ENCODE measurements at regions not wholly inside any gene's neighbourhood (a gene's known extent, or its start where the extent isn't known, plus 50 kb on each side); places are given as distances from the start of the nearest gene placed in this dataset.

DNA sequence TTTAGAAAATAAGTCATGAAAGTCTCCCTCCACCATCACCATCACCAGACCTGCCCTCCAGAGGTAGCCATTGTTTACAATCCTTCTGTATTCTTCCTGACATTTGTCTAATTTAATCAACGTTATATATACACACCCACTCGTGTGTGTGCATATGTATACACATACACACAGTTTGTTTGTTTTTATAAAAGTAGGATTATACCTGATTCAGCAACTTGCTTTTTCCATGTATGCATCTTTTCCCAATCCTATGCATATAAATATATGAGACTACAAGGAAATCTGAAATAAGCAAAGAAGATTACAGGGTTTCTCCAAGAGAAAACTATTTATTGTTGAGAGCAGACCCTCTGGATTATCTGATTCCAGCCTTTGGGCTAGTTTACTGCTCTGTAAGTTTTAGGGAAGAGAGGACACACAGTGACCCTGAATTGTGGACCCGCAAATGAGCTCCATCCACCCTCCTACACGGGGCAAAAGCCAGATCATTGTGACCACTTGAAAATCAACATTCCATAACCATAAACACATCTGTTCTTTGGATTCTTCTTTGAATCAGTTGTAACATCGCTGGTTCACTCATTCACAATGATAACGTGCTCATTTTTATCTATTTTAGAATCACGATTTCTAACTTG, 104.3 kb downstream of the CPN2 start:
- no peaks in the 10 kb centered on the region for H3K9me3 ChIP-seq
- TF ChIP-seq, protein P1, sequence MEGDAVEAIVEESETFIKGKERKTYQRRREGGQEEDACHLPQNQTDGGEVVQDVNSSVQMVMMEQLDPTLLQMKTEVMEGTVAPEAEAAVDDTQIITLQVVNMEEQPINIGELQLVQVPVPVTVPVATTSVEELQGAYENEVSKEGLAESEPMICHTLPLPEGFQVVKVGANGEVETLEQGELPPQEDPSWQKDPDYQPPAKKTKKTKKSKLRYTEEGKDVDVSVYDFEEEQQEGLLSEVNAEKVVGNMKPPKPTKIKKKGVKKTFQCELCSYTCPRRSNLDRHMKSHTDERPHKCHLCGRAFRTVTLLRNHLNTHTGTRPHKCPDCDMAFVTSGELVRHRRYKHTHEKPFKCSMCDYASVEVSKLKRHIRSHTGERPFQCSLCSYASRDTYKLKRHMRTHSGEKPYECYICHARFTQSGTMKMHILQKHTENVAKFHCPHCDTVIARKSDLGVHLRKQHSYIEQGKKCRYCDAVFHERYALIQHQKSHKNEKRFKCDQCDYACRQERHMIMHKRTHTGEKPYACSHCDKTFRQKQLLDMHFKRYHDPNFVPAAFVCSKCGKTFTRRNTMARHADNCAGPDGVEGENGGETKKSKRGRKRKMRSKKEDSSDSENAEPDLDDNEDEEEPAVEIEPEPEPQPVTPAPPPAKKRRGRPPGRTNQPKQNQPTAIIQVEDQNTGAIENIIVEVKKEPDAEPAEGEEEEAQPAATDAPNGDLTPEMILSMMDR (IDR thresholded peaks at IDR 0.05) = no peak
- no peaks in the 10 kb centered on the region for H3K36me3 ChIP-seq
- H3K27ac ChIP-seq = no peak overlapping the region
- peaks cover 19% of the 10 kb centered on the region for H3K4me1 ChIP-seq
- H3K4me3 ChIP-seq = no peak overlapping the region
- no peaks in the 10 kb centered on the region for H3K27me3 ChIP-seq (ENCODE audit: low read depth)
- DNase-seq (no peak), ATAC-seq (no peak)
- intact Hi-C loops (cut with DNase I) = no loop called here

DNA sequence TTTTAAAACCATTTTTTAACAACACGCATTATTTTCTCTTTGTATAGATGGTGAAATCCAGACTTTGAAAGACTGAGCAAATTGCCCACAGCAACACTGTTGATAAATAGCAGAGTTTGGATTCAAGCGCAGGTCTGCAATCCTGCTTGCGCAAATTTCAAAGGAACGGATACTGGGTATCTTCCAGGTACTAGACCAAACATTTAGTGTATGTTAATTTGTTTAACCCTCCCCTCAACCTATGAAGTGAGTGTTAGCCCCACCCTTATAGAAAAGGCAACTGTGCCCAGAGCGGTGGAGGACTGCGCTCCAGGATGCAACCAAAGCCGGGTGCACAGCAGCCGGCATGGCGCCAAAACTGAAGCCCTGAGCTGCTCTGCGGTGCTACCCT, 103.8 kb downstream of the CPN2 start:
- Histone ChIP-seq H3K9me3 (no peaks in the 10 kb centered on the region), H3K27ac (no peak overlapping the region), H3K27me3 (ENCODE audit: low read depth) (no peaks in the 10 kb centered on the region), H3K36me3 (no peaks in the 10 kb centered on the region), H3K4me1 (peaks cover 19% of the 10 kb centered on the region), H3K4me3 (no peak overlapping the region)
- intact Hi-C loops (cut with DNase I) = no loop called here
- DNase-seq = no peak
- no peak for ATAC-seq
- TF ChIP-seq, protein P1 (IDR thresholded peaks at IDR 0.05) = no peak

DNA sequence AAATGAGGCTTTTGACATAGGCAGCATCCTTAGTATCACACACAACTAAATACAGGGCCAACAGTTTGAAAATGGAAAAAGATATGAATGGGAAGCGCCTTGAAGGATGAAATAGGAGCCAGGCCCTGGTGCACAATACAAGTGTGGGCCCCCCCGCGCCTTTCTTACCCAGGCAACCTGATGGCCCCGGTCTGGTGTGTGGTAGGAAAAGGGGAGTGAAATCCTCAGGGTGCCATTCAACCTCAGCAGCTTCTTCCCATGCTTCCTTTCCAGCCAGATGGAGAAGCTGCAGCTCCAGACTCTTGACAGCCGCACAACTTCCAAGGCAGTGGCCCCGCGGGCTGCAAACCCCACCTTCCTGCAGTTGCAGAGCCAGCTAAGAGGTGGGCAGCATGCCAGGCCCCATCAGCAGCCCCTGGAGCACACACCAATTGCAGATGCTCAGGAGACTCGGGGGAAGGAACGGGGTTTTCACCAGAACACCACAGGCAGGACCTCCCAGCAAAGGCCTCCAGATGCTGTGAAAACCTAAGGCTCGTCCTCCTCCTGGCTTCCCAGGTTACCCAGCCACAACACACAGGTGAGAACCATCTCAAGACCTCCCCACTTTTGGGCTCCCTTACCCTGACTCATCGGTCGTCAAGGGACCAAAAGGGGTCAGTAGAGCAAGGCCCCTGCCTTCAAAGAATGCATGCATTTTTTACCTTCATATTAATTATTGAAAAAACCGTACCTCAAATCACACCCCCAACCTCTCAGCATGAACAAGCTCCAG, 101.6 kb downstream of the CPN2 start:
- Histone ChIP-seq H3K27ac (no peak overlapping the region), H3K4me1 (peaks cover 26% of the 10 kb centered on the region), H3K36me3 (no peaks in the 10 kb centered on the region), H3K9me3 (no peaks in the 10 kb centered on the region), H3K4me3 (no peak overlapping the region), H3K27me3 (ENCODE audit: low read depth) (no peaks in the 10 kb centered on the region)
- DNase-seq (no peak), ATAC-seq (no peak)
- TF ChIP-seq, protein P1 (IDR thresholded peaks at IDR 0.05) = no peak
- intact Hi-C loops (cut with DNase I) = no loop called here

DNA sequence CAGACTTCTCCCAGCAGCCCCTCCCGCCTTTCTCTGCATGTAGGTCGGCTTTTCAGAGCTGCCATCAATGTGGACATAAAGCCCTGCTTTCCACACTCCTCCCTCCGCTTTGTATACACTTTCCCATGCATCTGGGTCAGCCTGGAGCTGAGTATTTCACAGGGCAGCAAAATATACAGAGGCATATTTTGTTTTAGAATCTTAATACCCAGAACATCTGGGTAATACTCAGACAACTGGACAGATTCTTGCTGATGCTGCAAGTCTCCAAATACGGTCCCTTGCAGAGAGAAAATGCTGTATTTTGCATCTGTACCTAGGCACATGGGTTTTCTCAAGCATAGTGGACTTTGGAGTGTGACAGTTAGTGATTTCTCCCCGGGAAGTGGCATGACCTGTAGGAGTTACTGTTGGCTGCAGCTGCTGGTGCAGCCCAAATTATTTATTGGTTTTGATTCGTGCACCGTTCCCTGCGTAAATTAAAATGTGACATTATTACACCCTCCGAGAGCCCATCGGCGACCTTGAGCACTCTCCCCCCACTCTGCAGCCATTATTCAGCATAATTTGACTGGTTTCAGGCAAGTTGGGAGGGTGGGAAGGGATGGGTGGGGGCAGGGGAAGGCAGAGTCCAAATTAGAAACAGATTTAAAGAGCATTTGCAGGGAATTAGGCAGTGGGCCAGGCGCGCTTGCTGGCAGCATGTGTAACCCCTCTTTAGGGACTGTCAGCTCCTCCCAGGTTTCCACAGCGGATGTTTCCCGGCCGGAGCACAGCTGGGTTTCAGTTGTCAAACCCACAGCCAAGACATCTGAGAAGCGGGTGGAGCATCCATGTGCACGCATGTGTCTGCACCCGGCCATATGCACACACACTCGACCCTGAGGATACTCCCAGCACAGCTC, 100.8 kb downstream of the CPN2 start:
- no peaks in the 10 kb centered on the region for H3K36me3 ChIP-seq
- ATAC-seq = peak in 1 of 2 donors; percentile 27
- no peaks in the 10 kb centered on the region for H3K27me3 ChIP-seq (ENCODE audit: low read depth)
- H3K27ac ChIP-seq = no peak overlapping the region
- no peak overlapping the region for H3K4me3 ChIP-seq
- H3K4me1 ChIP-seq = peaks cover 30% of the 10 kb centered on the region
- no peaks in the 10 kb centered on the region for H3K9me3 ChIP-seq
- no peak for DNase-seq
- intact Hi-C loops (cut with DNase I) = no loop called here
- TF ChIP-seq, protein P1 (IDR thresholded peaks at IDR 0.05) = no peak

DNA sequence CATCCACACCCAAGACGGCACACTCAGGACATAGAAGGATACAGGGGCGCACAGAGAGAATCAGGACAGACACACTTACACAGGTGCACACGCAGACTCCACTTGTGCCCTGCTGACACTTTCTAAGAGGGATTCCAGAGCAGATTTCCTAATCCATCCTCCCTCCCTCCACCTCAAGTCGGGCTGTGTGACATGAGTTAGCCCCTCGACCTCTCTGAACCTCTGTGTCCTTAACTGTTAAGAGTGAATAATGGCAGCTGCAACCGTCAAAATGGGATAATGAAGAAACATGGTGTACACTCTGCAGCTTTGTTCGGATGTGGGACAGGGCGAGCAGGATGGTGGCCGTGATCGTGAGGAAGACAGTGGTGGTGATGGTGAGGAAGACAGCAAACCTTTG, 100.1 kb downstream of the CPN2 start:
- intact Hi-C loops (cut with DNase I) = no loop called here
- DNase-seq (no peak), ATAC-seq (no peak)
- no peaks in the 10 kb centered on the region for H3K27me3 ChIP-seq (ENCODE audit: low read depth)
- no peaks in the 10 kb centered on the region for H3K9me3 ChIP-seq
- H3K4me1 ChIP-seq = peaks cover 29% of the 10 kb centered on the region
- H3K4me3 ChIP-seq = no peak overlapping the region
- TF ChIP-seq, protein P1 (IDR thresholded peaks at IDR 0.05) = no peak
- no peak overlapping the region for H3K27ac ChIP-seq
- no peaks in the 10 kb centered on the region for H3K36me3 ChIP-seq
